SK-N-SH treated with all-trans-retinoic acid at 6 μM for 48 hours (cell line): ENCODE measurements at regions not wholly inside any gene's neighbourhood (a gene's known extent, or its start where the extent isn't known, plus 50 kb on each side); places are given as distances from the start of the nearest gene placed in this dataset.

Experiments used
- ATAC-seq: fragments of 200-7000 bp; cut with Tn5 transposase; 3 replicates; pipeline ENCODE4 v1.9.1; 2020; ENCODE audit warnings: mild to moderate bottlenecking, moderate library complexity
- ARNTL ChIP-seq: fragments of 450-650 bp; formaldehyde crosslinking; IDR thresholded peaks from 2 replicates; pipeline ENCODE4 v1.5.0; 2020; ENCODE audit warnings: low read depth, mild to moderate bottlenecking, moderate library complexity, borderline replicate concordance
- BACH2 ChIP-seq: fragments of 250-450 bp; sonication (Bioruptor Pico); IDR thresholded peaks from 2 replicates; pipeline ENCODE4 v1.9.0; 2021; ENCODE audit warnings: mild to moderate bottlenecking, borderline replicate concordance
- CSDC2 ChIP-seq: fragments of 250-450 bp; sonication (Bioruptor Pico); IDR thresholded peaks from 2 replicates; pipeline ENCODE4 v1.5.0; 2020; ENCODE audit warnings: mild to moderate bottlenecking, moderate library complexity
- ESRRG ChIP-seq: fragments of 250-450 bp; sonication (Bioruptor Pico); IDR thresholded peaks from 2 replicates; pipeline ENCODE4 v1.6.1; 2021; ENCODE audit warnings: mild to moderate bottlenecking
- GLIS3 ChIP-seq: fragments of 250-450 bp; sonication (Bioruptor Pico); IDR thresholded peaks from 2 replicates; pipeline ENCODE4 v1.5.0; 2020; ENCODE audit warnings: mild to moderate bottlenecking, moderate library complexity
- ISL1 ChIP-seq: fragments of 250-450 bp; sonication (Bioruptor Pico); IDR thresholded peaks from 2 replicates; pipeline ENCODE4 v2.1.2; 2022; ENCODE audit warnings: mild to moderate bottlenecking, moderate library complexity
- OSR1 ChIP-seq: fragments of 250-450 bp; sonication (Bioruptor Pico); IDR thresholded peaks from 2 replicates; pipeline ENCODE4 v1.8.0; 2022; ENCODE audit warnings: moderate library complexity, mild to moderate bottlenecking, inconsistent platforms
- POU6F1 ChIP-seq: fragments of 250-450 bp; sonication (Bioruptor Pico); IDR thresholded peaks from 2 replicates; pipeline ENCODE4 v1.8.0; 2021; ENCODE audit warnings: low read depth, mild to moderate bottlenecking, moderate library complexity, borderline replicate concordance
- PPARA ChIP-seq: fragments of 250-450 bp; sonication (Bioruptor Pico); IDR thresholded peaks from 2 replicates; pipeline ENCODE4 v1.5.0; 2020; ENCODE audit warnings: mild to moderate bottlenecking, borderline replicate concordance
- RARB ChIP-seq: fragments of 250-450 bp; sonication (Bioruptor Pico); IDR thresholded peaks from 2 replicates; pipeline ENCODE4 v1.8.0; 2021; ENCODE audit warnings: mild to moderate bottlenecking, moderate library complexity
- SNAI2 ChIP-seq: fragments of 250-450 bp; sonication (Bioruptor Pico); IDR thresholded peaks from 2 replicates; pipeline ENCODE4 v1.5.0; 2020; ENCODE audit warnings: mild to moderate bottlenecking, moderate library complexity
- TCF4 ChIP-seq: fragments of 250-450 bp; sonication (Bioruptor Pico); IDR thresholded peaks from 2 replicates; pipeline ENCODE4 v1.8.0; 2021; ENCODE audit warnings: mild to moderate bottlenecking, moderate library complexity, borderline replicate concordance
- TOX ChIP-seq: fragments of 250-450 bp; sonication (Bioruptor Pico); IDR thresholded peaks from 2 replicates; pipeline ENCODE4 v1.8.0; 2021; ENCODE audit warnings: mild to moderate bottlenecking, moderate library complexity, borderline replicate concordance
- ZC3H10 ChIP-seq: fragments of 250-450 bp; sonication (Bioruptor Pico); IDR thresholded peaks from 2 replicates; pipeline ENCODE4 v1.5.1; 2021; ENCODE audit warnings: mild to moderate bottlenecking, moderate library complexity
- ZFP3 ChIP-seq: fragments of 250-450 bp; sonication (Bioruptor Pico); IDR thresholded peaks from 2 replicates; pipeline ENCODE4 v1.5.0; 2020; ENCODE audit warnings: mild to moderate bottlenecking, moderate library complexity
- ZFP30 ChIP-seq: fragments of 450-650 bp; formaldehyde crosslinking; IDR thresholded peaks from 2 replicates; pipeline ENCODE4 v1.5.0; 2022; ENCODE audit warnings: mild to moderate bottlenecking, moderate library complexity
- ZNF565 ChIP-seq: fragments of 450-650 bp; formaldehyde crosslinking; conservative IDR thresholded peaks from 2 replicates; pipeline ENCODE4 v1.5.0; 2020; ENCODE audit warnings: low read depth, mild to moderate bottlenecking, moderate library complexity
- ZNF70 ChIP-seq: fragments of 450-650 bp; formaldehyde crosslinking; IDR thresholded peaks from 2 replicates; pipeline ENCODE4 v1.5.0; 2020; ENCODE audit warnings: mild to moderate bottlenecking, moderate library complexity
- ZNF8 ChIP-seq: fragments of 450-650 bp; formaldehyde crosslinking; IDR thresholded peaks from 2 replicates; pipeline ENCODE4 v1.5.0; 2020; ENCODE audit warnings: mild to moderate bottlenecking, moderate library complexity
- TF ChIP-seq, protein P1 (sequence below): fragments of 250-450 bp; sonication (Bioruptor Pico); IDR thresholded peaks from 2 replicates; pipeline ENCODE4 v1.8.0; 2020; ENCODE audit warnings: mild to moderate bottlenecking, moderate library complexity, borderline replicate concordance
- TF ChIP-seq, protein P2 (sequence below): fragments of 250-450 bp; sonication (Bioruptor Pico); IDR thresholded peaks from 2 replicates; pipeline ENCODE4 v1.5.1; 2021; ENCODE audit warnings: mild to moderate bottlenecking, moderate library complexity
- TF ChIP-seq, protein P3 (sequence below): fragments of 250-450 bp; sonication (Bioruptor Pico); IDR thresholded peaks from 2 replicates; pipeline ENCODE4 v1.5.1; 2020; ENCODE audit warnings: low read depth, mild to moderate bottlenecking, moderate library complexity
- TF ChIP-seq, protein P4 (sequence below): fragments of 250-450 bp; sonication (Bioruptor Pico); IDR thresholded peaks from 2 replicates; pipeline ENCODE4 v1.5.0; 2020; ENCODE audit warnings: mild to moderate bottlenecking, moderate library complexity

DNA sequence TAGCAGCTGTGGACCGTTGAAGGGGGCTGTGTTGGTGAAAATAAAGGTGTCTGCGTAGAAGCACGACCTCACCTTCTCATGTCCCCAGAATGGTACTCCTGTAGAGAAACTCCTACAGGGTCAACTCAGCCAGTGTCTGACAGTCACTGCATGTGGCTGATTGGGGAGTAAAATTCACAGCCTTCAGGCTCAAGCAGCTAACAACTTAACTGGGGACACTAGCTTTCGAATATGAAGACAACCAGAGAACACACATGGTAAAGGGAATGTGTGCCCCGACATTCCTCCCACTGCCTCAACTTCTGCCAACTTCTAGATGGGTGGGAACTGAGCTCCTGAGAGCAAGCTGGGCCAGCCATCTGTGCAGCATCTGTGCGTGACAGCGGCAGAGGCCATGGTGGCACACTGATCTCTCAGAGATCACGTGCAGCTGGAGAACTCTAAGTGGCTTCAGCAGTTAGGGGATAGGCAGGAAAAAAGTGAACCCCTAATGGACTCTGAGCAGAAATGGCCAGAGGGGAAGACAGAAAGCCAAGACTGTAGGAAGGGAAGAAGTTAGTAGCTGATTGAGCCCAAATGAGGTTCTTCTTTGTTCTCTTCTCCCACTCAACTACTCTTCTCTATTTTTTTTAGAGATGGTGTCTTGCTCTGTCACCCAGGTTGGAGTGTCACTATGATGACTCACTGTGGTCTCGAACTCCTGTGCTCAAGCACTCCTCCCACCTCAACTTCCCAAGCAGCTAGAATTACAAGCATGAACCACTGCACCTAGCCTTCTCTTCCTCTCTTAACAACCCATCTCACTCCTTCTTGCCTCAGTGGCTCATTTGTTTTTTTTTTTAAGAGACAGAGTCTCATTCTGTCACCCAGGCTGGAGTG, 280.8 kb downstream of the ZEB1 start:
- TF ChIP-seq ZNF565 (CRISPR knock-in tag): no peak
- TF ChIP-seq ESRRG (CRISPR knock-in tag): no peak
- no peak for TF ChIP-seq POU6F1 (CRISPR knock-in tag)
- TF ChIP-seq OSR1 (CRISPR knock-in tag): no peak
- TF ChIP-seq ZFP3 (CRISPR knock-in tag): no peak
- no peak for TF ChIP-seq ZFP30
- no peak for TF ChIP-seq SNAI2 (CRISPR knock-in tag)
- TF ChIP-seq, protein P1, sequence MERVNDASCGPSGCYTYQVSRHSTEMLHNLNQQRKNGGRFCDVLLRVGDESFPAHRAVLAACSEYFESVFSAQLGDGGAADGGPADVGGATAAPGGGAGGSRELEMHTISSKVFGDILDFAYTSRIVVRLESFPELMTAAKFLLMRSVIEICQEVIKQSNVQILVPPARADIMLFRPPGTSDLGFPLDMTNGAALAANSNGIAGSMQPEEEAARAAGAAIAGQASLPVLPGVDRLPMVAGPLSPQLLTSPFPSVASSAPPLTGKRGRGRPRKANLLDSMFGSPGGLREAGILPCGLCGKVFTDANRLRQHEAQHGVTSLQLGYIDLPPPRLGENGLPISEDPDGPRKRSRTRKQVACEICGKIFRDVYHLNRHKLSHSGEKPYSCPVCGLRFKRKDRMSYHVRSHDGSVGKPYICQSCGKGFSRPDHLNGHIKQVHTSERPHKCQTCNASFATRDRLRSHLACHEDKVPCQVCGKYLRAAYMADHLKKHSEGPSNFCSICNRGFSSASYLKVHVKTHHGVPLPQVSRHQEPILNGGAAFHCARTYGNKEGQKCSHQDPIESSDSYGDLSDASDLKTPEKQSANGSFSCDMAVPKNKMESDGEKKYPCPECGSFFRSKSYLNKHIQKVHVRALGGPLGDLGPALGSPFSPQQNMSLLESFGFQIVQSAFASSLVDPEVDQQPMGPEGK (CRISPR knock-in tag): no peak
- no peak for TF ChIP-seq ARNTL (CRISPR knock-in tag)
- no peak for TF ChIP-seq ISL1
- TF ChIP-seq ZC3H10 (CRISPR knock-in tag): no peak
- TF ChIP-seq, protein P2, sequence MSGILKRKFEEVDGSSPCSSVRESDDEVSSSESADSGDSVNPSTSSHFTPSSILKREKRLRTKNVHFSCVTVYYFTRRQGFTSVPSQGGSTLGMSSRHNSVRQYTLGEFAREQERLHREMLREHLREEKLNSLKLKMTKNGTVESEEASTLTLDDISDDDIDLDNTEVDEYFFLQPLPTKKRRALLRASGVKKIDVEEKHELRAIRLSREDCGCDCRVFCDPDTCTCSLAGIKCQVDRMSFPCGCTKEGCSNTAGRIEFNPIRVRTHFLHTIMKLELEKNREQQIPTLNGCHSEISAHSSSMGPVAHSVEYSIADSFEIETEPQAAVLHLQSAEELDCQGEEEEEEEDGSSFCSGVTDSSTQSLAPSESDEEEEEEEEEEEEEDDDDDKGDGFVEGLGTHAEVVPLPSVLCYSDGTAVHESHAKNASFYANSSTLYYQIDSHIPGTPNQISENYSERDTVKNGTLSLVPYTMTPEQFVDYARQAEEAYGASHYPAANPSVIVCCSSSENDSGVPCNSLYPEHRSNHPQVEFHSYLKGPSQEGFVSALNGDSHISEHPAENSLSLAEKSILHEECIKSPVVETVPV (CRISPR knock-in tag): no peak
- no peak for TF ChIP-seq BACH2
- TF ChIP-seq RARB (CRISPR knock-in tag): no peak
- ATAC-seq: no peak

- no peak for ATAC-seq
- TF ChIP-seq ZNF70 (CRISPR knock-in tag): no peak
- TF ChIP-seq ARNTL (CRISPR knock-in tag): no peak
- TF ChIP-seq, protein P3, sequence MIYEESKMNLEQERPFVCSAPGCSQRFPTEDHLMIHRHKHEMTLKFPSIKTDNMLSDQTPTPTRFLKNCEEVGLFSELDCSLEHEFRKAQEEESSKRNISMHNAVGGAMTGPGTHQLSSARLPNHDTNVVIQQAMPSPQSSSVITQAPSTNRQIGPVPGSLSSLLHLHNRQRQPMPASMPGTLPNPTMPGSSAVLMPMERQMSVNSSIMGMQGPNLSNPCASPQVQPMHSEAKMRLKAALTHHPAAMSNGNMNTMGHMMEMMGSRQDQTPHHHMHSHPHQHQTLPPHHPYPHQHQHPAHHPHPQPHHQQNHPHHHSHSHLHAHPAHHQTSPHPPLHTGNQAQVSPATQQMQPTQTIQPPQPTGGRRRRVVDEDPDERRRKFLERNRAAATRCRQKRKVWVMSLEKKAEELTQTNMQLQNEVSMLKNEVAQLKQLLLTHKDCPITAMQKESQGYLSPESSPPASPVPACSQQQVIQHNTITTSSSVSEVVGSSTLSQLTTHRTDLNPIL (CRISPR knock-in tag): no peak
- TF ChIP-seq ZNF8 (CRISPR knock-in tag): no peak
- no peak for TF ChIP-seq POU6F1 (CRISPR knock-in tag)
- TF ChIP-seq RARB (CRISPR knock-in tag): no peak
- no peak for TF ChIP-seq ZFP30
- TF ChIP-seq ESRRG (CRISPR knock-in tag): no peak
- TF ChIP-seq TOX (CRISPR knock-in tag): no peak
- no peak for TF ChIP-seq BACH2
- TF ChIP-seq, protein P1 (CRISPR knock-in tag): no peak
- TF ChIP-seq, protein P4, sequence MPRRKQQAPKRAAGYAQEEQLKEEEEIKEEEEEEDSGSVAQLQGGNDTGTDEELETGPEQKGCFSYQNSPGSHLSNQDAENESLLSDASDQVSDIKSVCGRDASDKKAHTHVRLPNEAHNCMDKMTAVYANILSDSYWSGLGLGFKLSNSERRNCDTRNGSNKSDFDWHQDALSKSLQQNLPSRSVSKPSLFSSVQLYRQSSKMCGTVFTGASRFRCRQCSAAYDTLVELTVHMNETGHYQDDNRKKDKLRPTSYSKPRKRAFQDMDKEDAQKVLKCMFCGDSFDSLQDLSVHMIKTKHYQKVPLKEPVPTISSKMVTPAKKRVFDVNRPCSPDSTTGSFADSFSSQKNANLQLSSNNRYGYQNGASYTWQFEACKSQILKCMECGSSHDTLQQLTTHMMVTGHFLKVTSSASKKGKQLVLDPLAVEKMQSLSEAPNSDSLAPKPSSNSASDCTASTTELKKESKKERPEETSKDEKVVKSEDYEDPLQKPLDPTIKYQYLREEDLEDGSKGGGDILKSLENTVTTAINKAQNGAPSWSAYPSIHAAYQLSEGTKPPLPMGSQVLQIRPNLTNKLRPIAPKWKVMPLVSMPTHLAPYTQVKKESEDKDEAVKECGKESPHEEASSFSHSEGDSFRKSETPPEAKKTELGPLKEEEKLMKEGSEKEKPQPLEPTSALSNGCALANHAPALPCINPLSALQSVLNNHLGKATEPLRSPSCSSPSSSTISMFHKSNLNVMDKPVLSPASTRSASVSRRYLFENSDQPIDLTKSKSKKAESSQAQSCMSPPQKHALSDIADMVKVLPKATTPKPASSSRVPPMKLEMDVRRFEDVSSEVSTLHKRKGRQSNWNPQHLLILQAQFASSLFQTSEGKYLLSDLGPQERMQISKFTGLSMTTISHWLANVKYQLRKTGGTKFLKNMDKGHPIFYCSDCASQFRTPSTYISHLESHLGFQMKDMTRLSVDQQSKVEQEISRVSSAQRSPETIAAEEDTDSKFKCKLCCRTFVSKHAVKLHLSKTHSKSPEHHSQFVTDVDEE: no peak
- TF ChIP-seq SNAI2 (CRISPR knock-in tag): no peak
- TF ChIP-seq TCF4 (CRISPR knock-in tag): no peak
- no peak for TF ChIP-seq GLIS3
- TF ChIP-seq ZNF565 (CRISPR knock-in tag): no peak
- TF ChIP-seq CSDC2: no peak
- TF ChIP-seq, protein P2 (CRISPR knock-in tag): no peak
- no peak for TF ChIP-seq OSR1 (CRISPR knock-in tag)
- TF ChIP-seq PPARA (CRISPR knock-in tag): no peak
Measured at GRCh38 chr10:31596765-31597164, 277.7 kb downstream of the ZEB1 start.
